GM23338 (cell line): ENCODE measurements at regions not wholly inside any gene's neighbourhood (a gene's known extent, or its start where the extent isn't known, plus 50 kb on each side); places are given as distances from the start of the nearest gene placed in this dataset.

Experiments
- ATAC-seq: fragments of 200-7000 bp; cut with Tn5 transposase; 3 replicates; pipeline ENCODE4 v1.9.1; 2020
- DNase-seq: peaks from one replicate; pipeline ENCODE4 v3.0.0-alpha.2; 2015; ENCODE audit warnings: low spot score
- H2AFZ ChIP-seq: fragments of 200-600 bp; sonication (generic); 2 replicates; pipeline ENCODE4 v1.8.0; 2016; ENCODE audit warnings: antibody characterized with exemption, mild to moderate bottlenecking, moderate library complexity
- H3F3A ChIP-seq: fragments of 200-600 bp; sonication (generic); replicated peaks from 2 replicates; pipeline ENCODE4 v1.8.0; 2017; ENCODE audit warnings: antibody characterized with exemption, mixed run types, low read depth
- H3K27ac ChIP-seq: fragments of 200-600 bp; sonication (generic); 2 replicates; pipeline ENCODE4 v1.6.1; 2016; ENCODE audit warnings: low read depth
- H3K27me3 ChIP-seq: fragments of 200-600 bp; sonication (generic); 2 replicates; pipeline ENCODE4 v1.8.0; 2016; ENCODE audit warnings: mild to moderate bottlenecking, mixed run types, moderate library complexity; ENCODE audit not compliant: insufficient read depth
- H3K36me3 ChIP-seq: fragments of 200-600 bp; sonication (generic); 2 replicates; pipeline ENCODE4 v1.8.0; 2016; ENCODE audit warnings: mild to moderate bottlenecking; ENCODE audit not compliant: insufficient read depth
- H3K4me1 ChIP-seq: fragments of 200-600 bp; sonication (generic); 2 replicates; pipeline ENCODE4 v1.8.0; 2016; ENCODE audit warnings: mild to moderate bottlenecking, moderate library complexity; ENCODE audit not compliant: insufficient read depth
- H3K4me2 ChIP-seq: fragments of 200-600 bp; sonication (generic); 2 replicates; pipeline ENCODE4 v1.7.1; 2017; ENCODE audit warnings: mixed run types
- H3K4me3 ChIP-seq: fragments of 200-600 bp; sonication (generic); 2 replicates; pipeline ENCODE4 v1.6.1; 2016; ENCODE audit warnings: mixed run types
- H3K79me2 ChIP-seq: fragments of 200-600 bp; sonication (generic); replicated peaks from 2 replicates; pipeline ENCODE4 v1.8.0; 2017; ENCODE audit warnings: mild to moderate bottlenecking; ENCODE audit not compliant: insufficient read depth
- H3K9me2 ChIP-seq: fragments of 200-600 bp; sonication (generic); 2 replicates; pipeline ENCODE4 v1.8.0; 2017; ENCODE audit not compliant: insufficient read depth
- H4K20me1 ChIP-seq: fragments of 200-600 bp; sonication (generic); replicated peaks from 2 replicates; pipeline ENCODE4 v1.8.0; 2017; ENCODE audit warnings: mild to moderate bottlenecking; ENCODE audit not compliant: insufficient read depth
- H3K27ac Mint-ChIP-seq: 2 replicates; pipeline ENCODE4 v1.8.0; 2020; ENCODE audit warnings: inconsistent platforms, mild to moderate bottlenecking, moderate library complexity, mixed read lengths
- H3K27me3 Mint-ChIP-seq: 3 replicates; pipeline ENCODE4 v1.8.0; 2022; ENCODE audit warnings: low read depth, mild to moderate bottlenecking, moderate library complexity, mixed read lengths, inconsistent platforms; ENCODE audit not compliant: insufficient read depth, poor library complexity
- H3K36me3 Mint-ChIP-seq: 3 replicates; pipeline ENCODE4 v1.8.0; 2021; ENCODE audit warnings: low read depth, mild to moderate bottlenecking, inconsistent platforms, moderate library complexity, mixed read lengths
- H3K4me1 Mint-ChIP-seq: 3 replicates; pipeline ENCODE4 v1.8.0; 2020; ENCODE audit warnings: mild to moderate bottlenecking, inconsistent platforms, mixed read lengths
- H3K4me3 Mint-ChIP-seq: 3 replicates; pipeline ENCODE4 v1.8.0; 2021; ENCODE audit warnings: moderate library complexity, mild to moderate bottlenecking, inconsistent platforms, mixed read lengths
- H3K9me3 Mint-ChIP-seq: 3 replicates; pipeline ENCODE4 v1.8.0; 2020; ENCODE audit warnings: moderate library complexity, mild to moderate bottlenecking, inconsistent platforms, mixed read lengths
- EZH2 ChIP-seq: fragments of 200-600 bp; sonication (generic); IDR thresholded peaks from one replicate; pipeline ENCODE4 v1.8.0; 2017; ENCODE audit warnings: antibody characterized with exemption, mild to moderate bottlenecking, low read depth; ENCODE audit not compliant: unreplicated experiment
- EZH2phosphoT487 ChIP-seq: fragments of 200-600 bp; sonication (generic); IDR thresholded peaks from one replicate; pipeline ENCODE4 v1.8.1; 2018; ENCODE audit warnings: antibody characterized with exemption; ENCODE audit not compliant: unreplicated experiment
- NANOG ChIP-seq: IDR thresholded peaks from 2 replicates; pipeline ENCODE4 v1.6.1; 2016; ENCODE audit warnings: antibody characterized with exemption, borderline replicate concordance
- POLR2AphosphoS5 ChIP-seq: IDR thresholded peaks from 2 replicates; pipeline ENCODE4 v1.6.1; 2016; ENCODE audit warnings: antibody characterized with exemption, low read depth
- STAT1 ChIP-seq: IDR thresholded peaks from one replicate; pipeline ENCODE4 v1.6.1; 2016; ENCODE audit warnings: antibody characterized with exemption; ENCODE audit not compliant: unreplicated experiment
- TF ChIP-seq, protein P1 (sequence below): fragments of 250-450 bp; sonication (Bioruptor Pico); IDR thresholded peaks from 2 replicates; pipeline ENCODE4 v1.5.0; 2020; ENCODE audit warnings: mild to moderate bottlenecking, moderate library complexity
- TF ChIP-seq, protein P2 (sequence below), 2 experiments: fragments of 200-600 bp in 1 of 2; sonication (generic) in 1 of 2; conservative IDR thresholded peaks; 2 replicates each; pipeline versions ENCODE4 v1.5.1 to v1.6.1; 2016 to 2017; ENCODE audit warnings: antibody characterized with exemption in 2 of 2, low read depth in 2 of 2, mild to moderate bottlenecking in 2 of 2, moderate library complexity in 1 of 2
- TF ChIP-seq, protein P3 (sequence below): IDR thresholded peaks from 2 replicates; pipeline ENCODE4 v1.6.1; 2016; ENCODE audit warnings: antibody characterized with exemption

DNA sequence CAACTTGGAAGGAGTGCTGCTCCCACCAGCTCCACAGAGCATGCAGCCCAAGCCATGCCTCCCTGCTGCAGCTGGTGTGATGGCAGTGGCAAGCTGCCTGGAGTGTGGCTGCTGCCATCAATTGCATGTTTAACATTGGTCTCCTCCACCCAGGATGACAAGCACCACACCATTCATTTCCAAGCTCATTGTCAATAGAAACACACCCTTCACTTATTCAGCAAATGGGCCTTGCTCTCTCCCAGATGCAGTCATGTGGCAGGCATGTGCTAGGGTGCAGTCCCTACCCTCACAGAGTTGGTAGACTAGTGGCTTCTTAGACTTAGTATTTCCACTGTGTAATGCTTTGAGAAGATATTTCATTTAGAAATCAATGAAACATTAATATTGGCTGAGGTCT is 70.8 kb upstream of the FGF14 start (continued):
- TF ChIP-seq, protein P1, sequence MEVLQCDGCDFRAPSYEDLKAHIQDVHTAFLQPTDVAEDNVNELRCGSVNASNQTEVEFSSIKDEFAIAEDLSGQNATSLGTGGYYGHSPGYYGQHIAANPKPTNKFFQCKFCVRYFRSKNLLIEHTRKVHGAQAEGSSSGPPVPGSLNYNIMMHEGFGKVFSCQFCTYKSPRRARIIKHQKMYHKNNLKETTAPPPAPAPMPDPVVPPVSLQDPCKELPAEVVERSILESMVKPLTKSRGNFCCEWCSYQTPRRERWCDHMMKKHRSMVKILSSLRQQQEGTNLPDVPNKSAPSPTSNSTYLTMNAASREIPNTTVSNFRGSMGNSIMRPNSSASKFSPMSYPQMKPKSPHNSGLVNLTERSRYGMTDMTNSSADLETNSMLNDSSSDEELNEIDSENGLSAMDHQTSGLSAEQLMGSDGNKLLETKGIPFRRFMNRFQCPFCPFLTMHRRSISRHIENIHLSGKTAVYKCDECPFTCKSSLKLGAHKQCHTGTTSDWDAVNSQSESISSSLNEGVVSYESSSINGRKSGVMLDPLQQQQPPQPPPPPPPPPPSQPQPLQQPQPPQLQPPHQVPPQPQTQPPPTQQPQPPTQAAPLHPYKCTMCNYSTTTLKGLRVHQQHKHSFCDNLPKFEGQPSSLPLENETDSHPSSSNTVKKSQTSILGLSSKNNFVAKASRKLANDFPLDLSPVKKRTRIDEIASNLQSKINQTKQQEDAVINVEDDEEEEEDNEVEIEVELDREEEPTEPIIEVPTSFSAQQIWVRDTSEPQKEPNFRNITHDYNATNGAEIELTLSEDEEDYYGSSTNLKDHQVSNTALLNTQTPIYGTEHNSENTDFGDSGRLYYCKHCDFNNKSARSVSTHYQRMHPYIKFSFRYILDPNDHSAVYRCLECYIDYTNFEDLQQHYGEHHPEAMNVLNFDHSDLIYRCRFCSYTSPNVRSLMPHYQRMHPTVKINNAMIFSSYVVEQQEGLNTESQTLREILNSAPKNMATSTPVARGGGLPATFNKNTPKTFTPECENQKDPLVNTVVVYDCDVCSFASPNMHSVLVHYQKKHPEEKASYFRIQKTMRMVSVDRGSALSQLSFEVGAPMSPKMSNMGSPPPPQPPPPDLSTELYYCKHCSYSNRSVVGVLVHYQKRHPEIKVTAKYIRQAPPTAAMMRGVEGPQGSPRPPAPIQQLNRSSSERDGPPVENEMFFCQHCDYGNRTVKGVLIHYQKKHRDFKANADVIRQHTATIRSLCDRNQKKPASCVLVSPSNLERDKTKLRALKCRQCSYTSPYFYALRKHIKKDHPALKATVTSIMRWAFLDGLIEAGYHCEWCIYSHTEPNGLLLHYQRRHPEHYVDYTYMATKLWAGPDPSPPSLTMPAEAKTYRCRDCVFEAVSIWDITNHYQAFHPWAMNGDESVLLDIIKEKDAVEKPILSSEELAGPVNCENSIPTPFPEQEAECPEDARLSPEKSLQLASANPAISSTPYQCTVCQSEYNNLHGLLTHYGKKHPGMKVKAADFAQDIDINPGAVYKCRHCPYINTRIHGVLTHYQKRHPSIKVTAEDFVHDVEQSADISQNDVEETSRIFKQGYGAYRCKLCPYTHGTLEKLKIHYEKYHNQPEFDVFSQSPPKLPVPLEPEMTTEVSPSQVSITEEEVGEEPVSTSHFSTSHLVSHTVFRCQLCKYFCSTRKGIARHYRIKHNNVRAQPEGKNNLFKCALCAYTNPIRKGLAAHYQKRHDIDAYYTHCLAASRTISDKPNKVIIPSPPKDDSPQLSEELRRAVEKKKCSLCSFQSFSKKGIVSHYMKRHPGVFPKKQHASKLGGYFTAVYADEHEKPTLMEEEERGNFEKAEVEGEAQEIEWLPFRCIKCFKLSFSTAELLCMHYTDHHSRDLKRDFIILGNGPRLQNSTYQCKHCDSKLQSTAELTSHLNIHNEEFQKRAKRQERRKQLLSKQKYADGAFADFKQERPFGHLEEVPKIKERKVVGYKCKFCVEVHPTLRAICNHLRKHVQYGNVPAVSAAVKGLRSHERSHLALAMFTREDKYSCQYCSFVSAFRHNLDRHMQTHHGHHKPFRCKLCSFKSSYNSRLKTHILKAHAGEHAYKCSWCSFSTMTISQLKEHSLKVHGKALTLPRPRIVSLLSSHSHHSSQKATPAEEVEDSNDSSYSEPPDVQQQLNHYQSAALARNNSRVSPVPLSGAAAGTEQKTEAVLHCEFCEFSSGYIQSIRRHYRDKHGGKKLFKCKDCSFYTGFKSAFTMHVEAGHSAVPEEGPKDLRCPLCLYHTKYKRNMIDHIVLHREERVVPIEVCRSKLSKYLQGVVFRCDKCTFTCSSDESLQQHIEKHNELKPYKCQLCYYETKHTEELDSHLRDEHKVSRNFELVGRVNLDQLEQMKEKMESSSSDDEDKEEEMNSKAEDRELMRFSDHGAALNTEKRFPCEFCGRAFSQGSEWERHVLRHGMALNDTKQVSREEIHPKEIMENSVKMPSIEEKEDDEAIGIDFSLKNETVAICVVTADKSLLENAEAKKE (CRISPR knock-in tag), result no peak

DNA sequence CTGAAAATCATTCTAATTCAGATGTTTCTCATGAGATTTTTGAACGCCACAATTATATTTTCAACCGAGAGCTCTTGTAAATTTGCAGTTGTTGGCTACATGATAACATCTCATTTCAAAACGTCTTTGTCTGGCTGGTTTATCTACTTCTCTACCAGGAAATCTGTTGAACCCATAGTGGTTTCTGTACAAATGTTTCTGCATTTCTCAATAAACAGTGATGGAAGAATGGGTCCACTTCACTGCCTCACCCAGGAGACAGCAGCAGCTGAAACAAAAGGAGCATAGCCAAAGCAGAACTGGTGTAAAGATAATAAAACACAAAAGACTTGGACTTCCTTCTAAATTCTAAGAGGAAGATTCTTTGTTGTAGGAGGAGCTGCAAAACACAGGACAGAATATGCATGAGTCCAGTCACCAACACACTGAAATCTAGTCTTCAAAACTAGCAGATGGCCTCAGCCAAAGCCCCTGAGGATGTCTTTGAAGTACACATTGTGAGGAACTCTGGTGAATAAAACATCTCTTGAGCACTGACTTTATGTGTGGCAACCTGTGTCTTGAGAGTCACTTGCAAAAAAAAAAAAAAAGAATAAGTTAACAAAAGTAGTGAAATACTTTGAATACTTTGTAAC is 68.6 kb upstream of the FGF14 start:
- Mint-ChIP-seq H3K27ac (0 out of 2 replicates have a peak overlapping the region, but pooled peaks have one; percentile 37), H3K27me3 (peaks cover 3% of the 10 kb centered on the region), H3K36me3 (no peaks in the 10 kb centered on the region), H3K9me3 (no peaks in the 10 kb centered on the region; the same call in 2 of the 3 replicates), H3K4me1 (0 out of 3 replicates have a peak, but pooled peaks cover 3% of the 10 kb centered on the region), H3K4me3 (no peak overlapping the region)
- H3K36me3 ChIP-seq, result no peaks in the 10 kb centered on the region
- no peaks in the 10 kb centered on the region for H3K9me2 ChIP-seq
- H3K27ac ChIP-seq, result no peak overlapping the region
- no peaks in the 10 kb centered on the region for H3F3A ChIP-seq
- no peak overlapping the region for H3K4me2 ChIP-seq
- H2AFZ ChIP-seq, result peak overlapping the region; percentile 53; the same call in 1 of the 2 replicates
- ATAC-seq, result no peak
- no peaks in the 10 kb centered on the region for H3K27me3 ChIP-seq
- no peak for DNase-seq
- no peak overlapping the region for H3K4me3 ChIP-seq
- H3K79me2 ChIP-seq, result no peaks in the 10 kb centered on the region
- peaks cover 9% of the 10 kb centered on the region for H3K4me1 ChIP-seq
- no peaks in the 10 kb centered on the region for H4K20me1 ChIP-seq
- TF ChIP-seq, protein P2, sequence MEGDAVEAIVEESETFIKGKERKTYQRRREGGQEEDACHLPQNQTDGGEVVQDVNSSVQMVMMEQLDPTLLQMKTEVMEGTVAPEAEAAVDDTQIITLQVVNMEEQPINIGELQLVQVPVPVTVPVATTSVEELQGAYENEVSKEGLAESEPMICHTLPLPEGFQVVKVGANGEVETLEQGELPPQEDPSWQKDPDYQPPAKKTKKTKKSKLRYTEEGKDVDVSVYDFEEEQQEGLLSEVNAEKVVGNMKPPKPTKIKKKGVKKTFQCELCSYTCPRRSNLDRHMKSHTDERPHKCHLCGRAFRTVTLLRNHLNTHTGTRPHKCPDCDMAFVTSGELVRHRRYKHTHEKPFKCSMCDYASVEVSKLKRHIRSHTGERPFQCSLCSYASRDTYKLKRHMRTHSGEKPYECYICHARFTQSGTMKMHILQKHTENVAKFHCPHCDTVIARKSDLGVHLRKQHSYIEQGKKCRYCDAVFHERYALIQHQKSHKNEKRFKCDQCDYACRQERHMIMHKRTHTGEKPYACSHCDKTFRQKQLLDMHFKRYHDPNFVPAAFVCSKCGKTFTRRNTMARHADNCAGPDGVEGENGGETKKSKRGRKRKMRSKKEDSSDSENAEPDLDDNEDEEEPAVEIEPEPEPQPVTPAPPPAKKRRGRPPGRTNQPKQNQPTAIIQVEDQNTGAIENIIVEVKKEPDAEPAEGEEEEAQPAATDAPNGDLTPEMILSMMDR (conservative IDR thresholded peaks at IDR 0.05; ENCODE audit: low read depth in 2 of 2), result no peak
- TF ChIP-seq POLR2AphosphoS5 (no peak), NANOG (no peak), STAT1 (no peak), EZH2 (no peak), EZH2phosphoT487 (no peak)
- TF ChIP-seq, protein P3, sequence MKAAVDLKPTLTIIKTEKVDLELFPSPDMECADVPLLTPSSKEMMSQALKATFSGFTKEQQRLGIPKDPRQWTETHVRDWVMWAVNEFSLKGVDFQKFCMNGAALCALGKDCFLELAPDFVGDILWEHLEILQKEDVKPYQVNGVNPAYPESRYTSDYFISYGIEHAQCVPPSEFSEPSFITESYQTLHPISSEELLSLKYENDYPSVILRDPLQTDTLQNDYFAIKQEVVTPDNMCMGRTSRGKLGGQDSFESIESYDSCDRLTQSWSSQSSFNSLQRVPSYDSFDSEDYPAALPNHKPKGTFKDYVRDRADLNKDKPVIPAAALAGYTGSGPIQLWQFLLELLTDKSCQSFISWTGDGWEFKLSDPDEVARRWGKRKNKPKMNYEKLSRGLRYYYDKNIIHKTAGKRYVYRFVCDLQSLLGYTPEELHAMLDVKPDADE, result no peak
